Sigmoid colon (tissue), 6 donors: ENCODE measurements at regions not wholly inside any gene's neighbourhood (a gene's known extent, or its start where the extent isn't known, plus 50 kb on each side); places are given as distances from the start of the nearest gene placed in this dataset.
A peak's percentile ranks its signal among the peaks of the same experiment; 100 is the strongest.

Experiments used
- DNase-seq: peaks from one replicate; pipeline ENCODE4 v3.0.0-alpha.2; 2019
- H3K27ac ChIP-seq, 4 donors: fragments of 200-600 bp; sonication (generic); one replicate each; pipeline ENCODE4 v1.5.1; 2016 to 2019; ENCODE audit warnings: mild to moderate bottlenecking in 1 of 4
- H3K27me3 ChIP-seq, 3 donors: fragments of 200-600 bp; sonication (generic); one replicate each; pipeline ENCODE4 v1.5.1; 2019; ENCODE audit warnings: mild to moderate bottlenecking in 1 of 3
- H3K36me3 ChIP-seq, 4 donors: fragments of 200-600 bp; sonication (generic); one replicate each; pipeline ENCODE4 v1.5.1; 2016 to 2019
- H3K4me1 ChIP-seq, 4 donors: fragments of 200-600 bp; sonication (generic); one replicate each; pipeline ENCODE4 v1.5.1; 2017 to 2019
- H3K4me3 ChIP-seq, 4 donors: fragments of 200-600 bp; sonication (generic); one replicate each; pipeline ENCODE4 v1.5.1; 2017 to 2019; ENCODE audit warnings: mild to moderate bottlenecking in 2 of 4, moderate library complexity in 1 of 4
- H3K9me3 ChIP-seq, 4 donors: fragments of 200-600 bp in 3 of 4; sonication (generic) in 3 of 4; one replicate each; pipeline versions ENCODE4 v1.5.1 to v1.6.1; 2013 to 2019
- CTCF ChIP-seq, 4 experiments: fragments of 450-650 bp in 3 of 4; fragments of 200-600 bp in 1 of 4; IDR thresholded peaks; one replicate each; pipeline ENCODE4 v1.5.1; 2016 to 2019; ENCODE audit warnings: antibody characterized with exemption in 4 of 4, mild to moderate bottlenecking in 3 of 4, moderate library complexity in 2 of 4
- EP300 ChIP-seq, 4 donors: sonication (generic); formaldehyde crosslinking; IDR thresholded peaks; one replicate each; pipeline ENCODE4 v1.6.1; 2017; ENCODE audit warnings: antibody characterized with exemption in 4 of 4
- POLR2A ChIP-seq, 2 donors: fragments of 450-650 bp; IDR thresholded peaks; one replicate each; pipeline ENCODE4 v1.6.1; 2016; ENCODE audit warnings: antibody characterized with exemption in 2 of 2, mild to moderate bottlenecking in 2 of 2, moderate library complexity in 2 of 2
- POLR2AphosphoS5 ChIP-seq, 4 donors: sonication (generic); formaldehyde crosslinking; IDR thresholded peaks; one replicate each; pipeline ENCODE4 v1.6.1; 2017; ENCODE audit warnings: antibody characterized with exemption in 4 of 4
- WGBS, 2 donors: extraction: QIAGEN DNeasy Blood & Tissue Kit; methylation state at CpG; one replicate each; pipeline ENCODE4 v1.1.7; 2013; 5-methylcytosine and 5-hydroxymethylcytosine counted together
- intact Hi-C: fragments of 100-400 bp; cut with DNase I; formaldehyde crosslinking; loops from one replicate; pipeline ENCODE4 v1.15.1; 2023
- donor health status: healthy with polysubstance abuse.
- donor health status: healthy.

GRCh38 chr6:139540894-139541293, 166.4 kb upstream of the CITED2 start:
- peak overlapping the region in 1 of 4 donors; percentile 61 for H3K27ac ChIP-seq
- TF ChIP-seq POLR2AphosphoS5 (IDR thresholded peaks at IDR 0.05) = no peak
- TF ChIP-seq EP300 (IDR thresholded peaks at IDR 0.05) = no peak
- TF ChIP-seq CTCF (IDR thresholded peaks at IDR 0.05) = no peak
- TF ChIP-seq POLR2A (IDR thresholded peaks at IDR 0.05) = no peak
- DNase-seq = no peak
- H3K27me3 ChIP-seq = no peaks in the 10 kb centered on the region
- H3K36me3 ChIP-seq = no peaks in the 10 kb centered on the region
- intact Hi-C loops = no loop called here
- 67 to 73% methylated on average over 1 of the region's 1 CpG for WGBS, 2 donors
- peaks cover 0 to 48% (median 42%) of the 10 kb centered on the region in 4 donors for H3K4me1 ChIP-seq
- no peaks in the 10 kb centered on the region for H3K9me3 ChIP-seq
- no peak overlapping the region for H3K4me3 ChIP-seq

GRCh38 chr6:139540276-139540675, 165.8 kb upstream of the CITED2 start:
- peak overlapping the region; percentile 44 to 61 (median 52) for H3K27ac ChIP-seq
- peaks cover 0 to 42% (median 37%) of the 10 kb centered on the region in 4 donors for H3K4me1 ChIP-seq
- no peaks in the 10 kb centered on the region for H3K9me3 ChIP-seq
- 33 to 73% methylated on average over 5 of the region's 5 CpGs for WGBS, 2 donors
- TF ChIP-seq CTCF (IDR thresholded peaks at IDR 0.05) (no peak), EP300 (IDR thresholded peaks at IDR 0.05) (no peak), POLR2AphosphoS5 (IDR thresholded peaks at IDR 0.05) (no peak), POLR2A (IDR thresholded peaks at IDR 0.05) (no peak)
- intact Hi-C loops = no loop called here
- DNase-seq = no peak
- H3K27me3 ChIP-seq = no peaks in the 10 kb centered on the region
- no peaks in the 10 kb centered on the region for H3K36me3 ChIP-seq
- no peak overlapping the region for H3K4me3 ChIP-seq

- H3K27ac ChIP-seq = peak overlapping the region; percentile 44 to 61 (median 52)
Measured at GRCh38 chr6:139539852-139540251, 165.4 kb upstream of the CITED2 start.

GRCh38 chr6:139538366-139538765, 163.9 kb upstream of the CITED2 start:
- intact Hi-C loops = no loop called here
- Histone ChIP-seq H3K27me3 (no peaks in the 10 kb centered on the region), H3K4me1 (peaks cover 0 to 41% (median 40%) of the 10 kb centered on the region in 4 donors), H3K27ac (no peak overlapping the region), H3K36me3 (no peaks in the 10 kb centered on the region), H3K4me3 (no peak overlapping the region), H3K9me3 (no peaks in the 10 kb centered on the region)
- DNase-seq = no peak
- WGBS, 2 donors = 89 to 91% methylated on average over 7 of the region's 7 CpGs
- no peak for TF ChIP-seq POLR2AphosphoS5 (IDR thresholded peaks at IDR 0.05)
- no peak for TF ChIP-seq POLR2A (IDR thresholded peaks at IDR 0.05)

More at GRCh38 chr6:139539852-139540251, 165.4 kb upstream of the CITED2 start:
- DNase-seq = peak; percentile 82
- Histone ChIP-seq H3K4me1 (peaks cover 0 to 38% (median 32%) of the 10 kb centered on the region in 4 donors), H3K4me3 (no peak overlapping the region), H3K36me3 (no peaks in the 10 kb centered on the region), H3K27me3 (no peaks in the 10 kb centered on the region), H3K9me3 (no peaks in the 10 kb centered on the region)
- peak in 2 of 4 donors; percentile 11 to 32 for TF ChIP-seq POLR2AphosphoS5 (IDR thresholded peaks at IDR 0.05)
- TF ChIP-seq EP300 (IDR thresholded peaks at IDR 0.05) = no peak
- intact Hi-C loops = no loop called here
- WGBS, 2 donors = 78 to 79% methylated on average over 12 of the region's 12 CpGs

- intact Hi-C loops = no loop called here
- no peak overlapping the region for H3K4me3 ChIP-seq
- WGBS, 2 donors = 23 to 73% methylated on average over 8 of the region's 8 CpGs
- DNase-seq = no peak
- no peaks in the 10 kb centered on the region for H3K27me3 ChIP-seq
- TF ChIP-seq POLR2AphosphoS5 (IDR thresholded peaks at IDR 0.05) (peak in 2 of 4 donors; percentile 22 to 47), CTCF (IDR thresholded peaks at IDR 0.05) (no peak)
- H3K27ac ChIP-seq = peak overlapping the region; percentile 35 to 69 (median 56)
- H3K36me3 ChIP-seq = no peaks in the 10 kb centered on the region
- peaks cover 0 to 42% (median 41%) of the 10 kb centered on the region in 4 donors for H3K4me1 ChIP-seq
- no peaks in the 10 kb centered on the region for H3K9me3 ChIP-seq
Measured at GRCh38 chr6:139536751-139537617, 162.5 kb upstream of the CITED2 start.
